Lower leg skin (tissue), 3 donors: ENCODE measurements at regions not wholly inside any gene's neighbourhood (a gene's known extent, or its start where the extent isn't known, plus 50 kb on each side); places are given as distances from the start of the nearest gene placed in this dataset.

Experiments
- POLR2A ChIP-seq, 2 donors: fragments of 450-650 bp; IDR thresholded peaks; one replicate each; pipeline ENCODE4 v1.6.1; 2016 to 2017; ENCODE audit warnings: antibody characterized with exemption in 2 of 2, mild to moderate bottlenecking in 1 of 2, moderate library complexity in 1 of 2
- TF ChIP-seq, protein P1 (sequence below), 3 donors: fragments of 450-650 bp; IDR thresholded peaks; one replicate each; pipeline ENCODE4 v1.5.1; 2016; ENCODE audit warnings: antibody characterized with exemption in 3 of 3, mild to moderate bottlenecking in 3 of 3, moderate library complexity in 2 of 3

DNA sequence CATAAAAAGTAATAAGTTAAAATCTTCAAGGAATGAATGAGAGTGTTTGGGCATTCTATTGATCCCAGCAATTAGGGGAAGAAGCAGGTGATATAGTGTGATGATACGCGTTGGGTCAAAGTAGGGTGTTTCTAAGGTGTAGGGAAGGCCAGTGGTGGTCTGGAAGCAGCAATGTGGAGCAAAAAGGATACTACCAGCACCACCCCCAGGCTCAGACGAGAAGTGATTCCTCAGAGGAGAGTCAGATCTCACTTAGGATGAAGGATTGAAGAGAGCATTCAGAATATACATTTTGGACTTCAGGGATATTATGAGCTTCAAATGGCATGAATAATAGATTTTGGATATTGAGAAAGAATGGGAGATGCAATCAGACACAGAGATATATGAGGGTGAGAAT, 497.6 kb downstream of the RMST start:
- TF ChIP-seq POLR2A (IDR thresholded peaks at IDR 0.05) = no peak
- TF ChIP-seq, protein P1, sequence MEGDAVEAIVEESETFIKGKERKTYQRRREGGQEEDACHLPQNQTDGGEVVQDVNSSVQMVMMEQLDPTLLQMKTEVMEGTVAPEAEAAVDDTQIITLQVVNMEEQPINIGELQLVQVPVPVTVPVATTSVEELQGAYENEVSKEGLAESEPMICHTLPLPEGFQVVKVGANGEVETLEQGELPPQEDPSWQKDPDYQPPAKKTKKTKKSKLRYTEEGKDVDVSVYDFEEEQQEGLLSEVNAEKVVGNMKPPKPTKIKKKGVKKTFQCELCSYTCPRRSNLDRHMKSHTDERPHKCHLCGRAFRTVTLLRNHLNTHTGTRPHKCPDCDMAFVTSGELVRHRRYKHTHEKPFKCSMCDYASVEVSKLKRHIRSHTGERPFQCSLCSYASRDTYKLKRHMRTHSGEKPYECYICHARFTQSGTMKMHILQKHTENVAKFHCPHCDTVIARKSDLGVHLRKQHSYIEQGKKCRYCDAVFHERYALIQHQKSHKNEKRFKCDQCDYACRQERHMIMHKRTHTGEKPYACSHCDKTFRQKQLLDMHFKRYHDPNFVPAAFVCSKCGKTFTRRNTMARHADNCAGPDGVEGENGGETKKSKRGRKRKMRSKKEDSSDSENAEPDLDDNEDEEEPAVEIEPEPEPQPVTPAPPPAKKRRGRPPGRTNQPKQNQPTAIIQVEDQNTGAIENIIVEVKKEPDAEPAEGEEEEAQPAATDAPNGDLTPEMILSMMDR (IDR thresholded peaks at IDR 0.05) = no peak
